ENCODE measurements at regions not wholly inside any gene's neighbourhood (a gene's known extent, or its start where the extent isn't known, plus 50 kb on each side); places are given as distances from the start of the nearest gene placed in this dataset.
"Not testable (repeated sequence)": the region's sequence is repeated elsewhere in the genome, so short reads cannot be mapped to it uniquely, and the experiment has no call there.

GRCh38 chr2:42978175-42978886 lies 185.9 kb upstream of the HAAO start:
- Histone ChIP-seq H3K4me3 (no peak overlapping the region), H3K27ac (no peak overlapping the region)
- no peak for DNase-seq (ENCODE audit: low spot score)
- no peak for TF ChIP-seq CTCF (IDR thresholded peaks at IDR 0.05)

- no peak overlapping the region for H3K27ac ChIP-seq
- no peak for DNase-seq (ENCODE audit: low spot score)
- TF ChIP-seq CTCF (IDR thresholded peaks at IDR 0.05), result no peak
- no peak overlapping the region for H3K4me3 ChIP-seq
Observed at GRCh38 chr2:42977270-42978174, 185.1 kb upstream of the HAAO start.

GRCh38 chr2:42976351-42976750 lies 184.0 kb upstream of the HAAO start:
- Histone ChIP-seq H3K4me3 (no peak overlapping the region), H3K27ac (no peak overlapping the region)
- no peak for DNase-seq (ENCODE audit: low spot score)
- TF ChIP-seq CTCF (IDR thresholded peaks at IDR 0.05), result no peak

- peak; percentile 93 for TF ChIP-seq CTCF (IDR thresholded peaks at IDR 0.05)
- Histone ChIP-seq H3K4me3 (peak overlapping the region; percentile 64), H3K27ac (peak overlapping the region; percentile 21 to 76)
- DNase-seq (ENCODE audit: low spot score), result peak; percentile 85
Observed at GRCh38 chr2:42974721-42975717, 182.6 kb upstream of the HAAO start.

GRCh38 chr2:42974169-42974720 lies 181.9 kb upstream of the HAAO start:
- peak overlapping the region in 1 of 2 donors; percentile 76 for H3K27ac ChIP-seq
- TF ChIP-seq CTCF (IDR thresholded peaks at IDR 0.05), result no peak
- no peak overlapping the region for H3K4me3 ChIP-seq
- DNase-seq (ENCODE audit: low spot score), result no peak

GRCh38 chr2:42973726-42974125 lies 181.3 kb upstream of the HAAO start:
- no peak for TF ChIP-seq CTCF (IDR thresholded peaks at IDR 0.05)
- no peak overlapping the region for H3K4me3 ChIP-seq
- H3K27ac ChIP-seq, result peak overlapping the region in 1 of 2 donors; percentile 76
- no peak for DNase-seq (ENCODE audit: low spot score)

- H3K27ac ChIP-seq; DNase-seq (ENCODE audit: low spot score); H3K4me3 ChIP-seq: not testable (repeated sequence)
Observed at GRCh38 chr2:42972933-42973516, 180.6 kb upstream of the HAAO start.

All from coronary artery (tissue), 2 donors.